ENCODE measurements at regions not wholly inside any gene's neighbourhood (a gene's known extent, or its start where the extent isn't known, plus 50 kb on each side); places are given as distances from the start of the nearest gene placed in this dataset.
"Not testable (repeated sequence)": the region's sequence is repeated elsewhere in the genome, so short reads cannot be mapped to it uniquely, and the experiment has no call there.

GRCh38 chr15:21174761-21175160 lies 265.5 kb downstream of the POTEB3 start:
- DNase-seq (ENCODE audit: insufficient read length, low spot score); FAIRE-seq: not testable (repeated sequence)

DNA sequence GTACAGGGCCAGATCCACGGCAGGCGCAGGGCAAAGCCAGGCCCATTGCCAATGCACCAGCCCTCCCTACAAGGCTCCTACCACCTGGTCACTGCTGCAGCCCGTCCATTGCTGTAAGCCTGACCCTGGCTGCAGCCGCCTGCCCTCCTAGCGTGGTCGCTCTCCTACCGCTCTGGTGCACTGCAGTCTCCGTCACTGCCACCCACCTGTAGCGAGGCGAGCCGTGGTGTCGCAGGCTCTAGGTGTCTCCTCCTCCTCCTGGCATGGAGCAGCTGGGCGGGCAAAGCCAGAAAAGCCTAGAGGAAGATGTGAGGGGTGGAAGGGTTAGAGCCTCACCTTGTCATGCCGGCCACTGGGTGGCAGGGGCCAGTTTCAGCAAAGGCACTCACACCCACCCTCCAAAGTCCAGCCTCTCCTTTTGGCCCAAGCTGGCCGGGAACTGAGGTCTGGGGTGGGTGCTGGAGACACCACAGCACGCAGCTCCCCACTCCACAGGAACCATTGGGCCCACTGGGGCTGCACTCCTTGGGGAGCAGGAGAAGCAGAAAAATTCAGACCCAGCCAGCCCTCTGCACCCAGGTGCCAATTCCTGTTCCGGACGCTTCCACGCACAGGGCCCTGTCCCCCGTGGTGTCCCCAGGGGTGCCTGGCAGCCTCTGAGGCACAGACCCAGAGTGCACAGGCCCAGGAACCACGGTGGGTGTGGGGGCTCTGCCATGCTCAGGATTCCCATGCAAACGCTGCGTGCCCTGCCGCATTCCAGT lies 285.3 kb upstream of the POTEB2 start:
- DNase-seq (ENCODE audit: insufficient read length, low spot score) = not testable (repeated sequence)

GRCh38 chr15:21148136-21148535 lies 282.0 kb upstream of the POTEB2 start:
- not testable (repeated sequence) for DNase-seq (ENCODE audit: insufficient read length, low spot score); FAIRE-seq

More for the DNA sequence above, 285.3 kb upstream of the POTEB2 start:
- FAIRE-seq = not testable (repeated sequence)

GRCh38 chr15:21133893-21134292 lies 267.8 kb upstream of the POTEB2 start:
- not testable (repeated sequence) for DNase-seq (ENCODE audit: insufficient read length, low spot score); FAIRE-seq

GRCh38 chr15:21112271-21113053 lies 246.3 kb upstream of the POTEB2 start:
- DNase-seq (ENCODE audit: insufficient read length, low spot score); FAIRE-seq: not testable (repeated sequence)

DNA sequence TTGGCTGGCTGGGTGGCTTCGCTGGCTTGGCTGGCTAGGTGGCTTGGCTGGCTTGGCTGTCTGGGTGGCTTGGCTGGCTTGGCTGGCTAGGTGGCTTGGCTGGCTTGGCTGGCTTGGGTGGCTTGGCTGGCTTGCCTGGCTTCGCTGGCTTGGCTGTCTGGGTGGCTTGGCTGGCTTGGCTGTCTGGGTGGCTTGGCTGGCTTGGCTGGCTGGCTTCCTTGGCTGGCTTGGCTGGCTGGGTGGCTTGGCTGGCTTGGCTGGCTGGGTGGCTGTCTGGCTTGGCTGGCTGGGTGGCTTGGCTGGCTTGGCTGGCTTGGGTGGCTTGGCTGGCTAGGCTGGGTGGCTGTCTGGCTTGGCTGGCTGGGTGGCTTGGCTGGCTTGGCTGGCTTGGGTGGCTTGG lies 245.7 kb upstream of the POTEB2 start:
- FAIRE-seq; DNase-seq (ENCODE audit: insufficient read length, low spot score): not testable (repeated sequence)

- not testable (repeated sequence) for DNase-seq (ENCODE audit: insufficient read length, low spot score); FAIRE-seq
Observed at GRCh38 chr15:21111172-21111571, 245.1 kb upstream of the POTEB2 start.

DNA sequence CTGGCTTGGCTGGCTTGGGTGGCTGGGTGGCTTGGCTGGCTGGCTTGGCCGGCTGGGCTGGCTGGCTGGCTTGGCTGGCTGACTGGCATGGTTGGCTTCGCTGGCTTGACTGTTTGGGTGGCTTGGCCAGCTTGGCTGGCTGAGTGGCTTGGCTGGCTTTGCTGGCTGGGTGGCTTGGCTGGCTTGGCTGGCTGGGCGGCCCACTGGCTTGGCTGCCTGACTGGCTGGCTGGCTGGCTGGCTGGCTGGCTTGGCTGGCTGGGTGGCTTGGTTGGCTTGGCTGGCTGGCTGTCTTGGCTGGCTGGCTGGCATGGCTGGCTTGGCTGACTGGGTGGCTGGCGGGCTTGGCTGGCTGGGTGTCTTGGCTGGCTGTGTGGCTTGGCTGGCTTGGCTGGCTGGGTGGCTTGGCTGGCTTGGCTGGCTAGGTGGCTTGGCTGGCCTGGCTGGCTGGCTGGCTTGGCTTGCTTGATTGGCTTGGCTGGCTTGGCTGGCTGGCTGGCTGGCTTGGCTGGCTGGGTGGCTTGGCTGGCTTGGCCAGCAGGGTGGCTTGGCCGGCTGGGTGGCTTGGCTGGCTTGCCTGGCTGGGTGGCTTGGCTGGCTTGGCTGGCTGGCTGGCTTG lies 244.2 kb upstream of the POTEB2 start:
- FAIRE-seq; DNase-seq (ENCODE audit: insufficient read length, low spot score): not testable (repeated sequence)

GRCh38 chr15:21108384-21108783 lies 242.3 kb upstream of the POTEB2 start:
- not testable (repeated sequence) for DNase-seq (ENCODE audit: insufficient read length, low spot score)
- FAIRE-seq = peak; percentile 57

- DNase-seq (ENCODE audit: insufficient read length, low spot score) = not testable (repeated sequence)
- FAIRE-seq = peak; percentile 42
Observed at GRCh38 chr15:21107399-21108381, 241.6 kb upstream of the POTEB2 start.

- not testable (repeated sequence) for DNase-seq (ENCODE audit: insufficient read length, low spot score); FAIRE-seq
Observed at GRCh38 chr15:21096599-21096998, 230.5 kb upstream of the POTEB2 start.

DNA sequence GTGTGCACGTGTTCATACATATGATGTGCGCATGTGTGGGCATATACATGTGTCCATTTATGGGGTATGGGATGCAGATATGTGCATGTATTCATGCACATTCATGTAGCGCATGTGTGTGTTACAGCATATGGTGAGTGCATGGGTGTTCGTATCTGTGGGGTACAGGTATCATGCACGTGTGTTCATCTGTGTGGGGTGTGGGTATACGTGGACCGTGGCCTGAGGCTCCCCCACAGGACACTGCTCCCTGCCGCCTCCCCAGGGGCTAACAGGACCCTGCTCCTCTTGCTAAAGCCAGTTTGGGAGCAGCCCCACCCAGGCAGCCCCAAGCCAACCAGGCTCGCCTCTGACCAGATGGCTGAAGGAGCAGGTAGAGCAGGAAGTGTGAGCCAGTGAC lies 213.4 kb upstream of the POTEB2 start:
- FAIRE-seq; DNase-seq (ENCODE audit: insufficient read length, low spot score): not testable (repeated sequence)

DNA sequence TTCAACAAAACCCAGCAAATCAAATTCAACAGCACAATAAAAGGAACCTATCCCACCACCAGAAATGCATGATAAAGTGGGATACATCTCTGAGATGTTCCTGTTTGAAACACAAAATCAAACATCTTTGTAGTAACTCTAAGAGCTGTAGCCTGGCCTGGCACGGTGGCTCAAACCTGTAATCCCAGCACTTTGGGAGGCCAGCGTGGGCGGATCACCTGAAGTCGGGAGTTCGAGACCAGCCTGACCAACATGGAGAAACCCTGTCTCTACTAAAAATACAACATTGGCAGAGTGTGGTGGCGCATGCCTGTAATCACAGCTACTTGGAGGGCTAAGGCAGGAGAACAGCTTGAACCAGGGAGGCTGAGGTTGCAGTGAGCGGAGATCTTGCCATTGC lies 202.8 kb upstream of the POTEB2 start:
- not testable (repeated sequence) for FAIRE-seq; DNase-seq (ENCODE audit: insufficient read length, low spot score)

DNA sequence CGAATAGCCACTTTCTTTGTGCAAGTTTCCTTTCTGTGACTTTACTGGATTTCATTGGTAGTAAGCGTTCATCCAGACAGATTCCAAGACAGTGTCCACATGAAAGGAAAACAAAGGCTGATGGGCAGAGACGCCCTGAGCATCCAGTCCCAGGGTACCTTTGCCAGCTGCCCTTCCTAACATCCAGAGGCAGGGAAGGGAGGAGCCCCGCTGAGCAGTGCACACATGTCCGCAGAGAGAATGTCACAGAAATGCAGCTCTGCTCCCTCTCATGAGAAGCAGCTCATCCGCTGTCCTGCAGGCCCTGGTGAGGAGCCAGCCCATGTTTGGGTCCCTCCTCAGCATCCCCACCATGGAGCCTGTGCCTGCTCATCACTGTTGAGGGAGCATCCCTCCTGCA lies 197.4 kb upstream of the POTEB2 start:
- not testable (repeated sequence) for FAIRE-seq; DNase-seq (ENCODE audit: insufficient read length, low spot score)

DNA sequence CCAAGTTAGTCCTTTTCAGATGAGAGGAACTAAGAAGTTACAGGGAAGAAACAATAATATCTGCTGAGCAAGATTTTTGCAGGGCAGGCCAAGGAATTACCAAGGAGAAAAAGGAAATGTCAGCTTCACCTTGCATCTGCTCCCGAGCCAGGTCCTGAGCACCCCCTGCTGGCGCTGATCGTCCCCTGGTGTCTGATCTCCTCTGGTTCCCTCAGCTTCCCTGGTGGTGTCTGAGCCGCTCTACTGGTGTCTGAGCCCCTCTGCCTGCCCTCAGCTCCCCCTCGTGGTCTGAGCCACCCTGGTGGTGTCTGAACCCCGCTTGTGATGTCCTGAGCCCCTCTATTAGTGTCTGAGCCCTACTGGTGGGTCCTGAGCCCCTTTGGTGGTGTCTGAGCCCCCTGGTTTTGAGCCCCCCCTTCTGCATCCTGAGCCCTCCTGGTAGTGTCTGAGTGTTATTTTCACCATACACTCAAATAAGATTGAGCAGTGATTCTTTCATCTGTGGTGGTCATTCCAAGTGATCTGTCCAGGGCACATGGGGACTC lies 196.6 kb upstream of the POTEB2 start:
- not testable (repeated sequence) for DNase-seq (ENCODE audit: insufficient read length, low spot score); FAIRE-seq

DNA sequence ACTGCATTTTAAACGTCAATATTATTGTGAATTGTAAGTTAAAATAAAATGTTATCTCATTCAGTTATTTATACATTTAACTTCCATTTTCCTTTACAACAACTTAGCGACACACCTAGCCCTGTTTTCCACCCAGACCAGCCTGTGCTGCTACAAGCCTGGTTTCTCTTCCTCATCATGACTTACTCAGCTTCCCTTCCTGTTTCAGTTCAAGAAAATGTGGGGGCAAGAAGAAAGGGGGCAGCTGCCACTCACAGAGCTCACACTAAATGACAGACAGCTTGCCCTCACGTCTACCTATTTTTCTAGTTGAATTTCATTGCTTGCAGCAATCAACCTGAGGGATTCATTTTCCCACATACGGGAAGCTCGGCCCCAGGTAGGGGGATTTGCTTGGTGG lies 185.8 kb upstream of the POTEB2 start:
- FAIRE-seq; DNase-seq (ENCODE audit: insufficient read length, low spot score): not testable (repeated sequence)

DNA sequence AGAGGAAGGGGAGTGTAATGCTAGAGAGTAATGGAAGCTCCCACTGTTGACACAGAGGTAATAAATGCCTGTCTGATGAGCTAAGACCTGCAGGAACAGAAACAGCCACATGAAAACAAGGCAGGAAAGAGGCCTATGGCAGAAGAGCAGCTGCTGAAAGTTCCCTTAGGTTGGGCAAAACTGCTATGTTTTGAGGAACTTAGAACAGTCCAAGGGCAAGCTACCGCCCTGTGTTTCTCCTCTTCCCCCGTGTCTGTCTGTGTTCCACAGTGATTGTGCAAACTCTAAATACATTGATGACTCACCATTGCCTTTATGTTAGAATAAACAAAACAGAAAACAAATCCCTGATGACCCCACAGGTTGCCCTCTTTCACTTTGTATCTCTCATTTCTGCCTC lies 165.6 kb upstream of the POTEB2 start:
- not testable (repeated sequence) for FAIRE-seq; DNase-seq (ENCODE audit: insufficient read length, low spot score)

DNA sequence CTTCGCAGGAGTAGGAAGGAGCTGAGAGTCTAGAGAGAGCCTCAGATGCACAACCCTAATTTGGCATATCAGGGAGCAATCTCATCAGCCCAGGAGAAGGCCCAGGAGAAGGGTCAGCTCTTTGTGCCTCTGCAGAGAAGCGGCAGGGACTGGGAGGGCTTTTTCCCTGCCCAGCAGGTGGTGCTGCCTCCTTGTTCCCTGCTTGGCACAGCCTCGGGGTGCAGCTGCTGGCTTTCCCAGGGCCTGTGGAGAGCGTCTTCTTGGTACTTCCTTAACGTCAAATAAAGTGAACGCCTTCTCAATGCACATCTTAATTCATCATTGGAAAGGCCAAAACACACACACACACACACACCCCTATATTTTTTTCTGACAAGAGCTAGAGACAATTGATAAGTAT lies 162.9 kb upstream of the POTEB2 start:
- FAIRE-seq; DNase-seq (ENCODE audit: insufficient read length, low spot score): not testable (repeated sequence)

GRCh38 chr15:21027942-21028341 lies 161.8 kb upstream of the POTEB2 start:
- not testable (repeated sequence) for DNase-seq (ENCODE audit: insufficient read length, low spot score); FAIRE-seq

Data from HTR-8/SVneo (cell line).